OCI-LY3 (cell line): ENCODE measurements at regions not wholly inside any gene's neighbourhood (a gene's known extent, or its start where the extent isn't known, plus 50 kb on each side); places are given as distances from the start of the nearest gene placed in this dataset.

Experiments used
- EZH2phosphoT487 ChIP-seq: fragments of 200-600 bp; shearing (Covaris generic); IDR thresholded peaks from 2 replicates; pipeline ENCODE4 v1.6.1; 2018; ENCODE audit warnings: antibody characterized with exemption, mixed run types, low read depth
- TF ChIP-seq, protein P1 (sequence below): fragments of 200-600, 300-600 bp; sonication (generic); IDR thresholded peaks from 2 replicates; pipeline ENCODE4 v1.5.1; 2014; ENCODE audit warnings: antibody characterized with exemption, low read length, low read depth

DNA sequence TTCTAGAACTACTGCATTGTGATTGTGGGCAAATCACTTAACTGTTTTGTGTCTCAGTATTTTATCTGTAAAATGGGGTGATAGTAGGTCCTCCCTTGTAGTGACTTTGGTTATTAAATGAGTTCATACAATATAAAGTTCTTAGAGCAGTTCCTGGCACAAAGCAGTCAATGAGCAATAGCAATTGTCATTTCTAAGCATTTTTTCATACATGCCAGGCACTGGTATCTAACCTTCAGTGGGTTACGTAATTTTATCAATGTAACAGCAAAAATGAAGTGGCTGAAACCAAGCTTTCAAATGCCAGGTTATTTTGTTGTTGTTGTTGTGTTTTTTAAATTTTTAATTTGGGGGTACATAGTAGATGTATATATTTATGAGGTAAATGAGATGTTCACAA is 401.9 kb downstream of the MEIS1 start:
- TF ChIP-seq, protein P1, sequence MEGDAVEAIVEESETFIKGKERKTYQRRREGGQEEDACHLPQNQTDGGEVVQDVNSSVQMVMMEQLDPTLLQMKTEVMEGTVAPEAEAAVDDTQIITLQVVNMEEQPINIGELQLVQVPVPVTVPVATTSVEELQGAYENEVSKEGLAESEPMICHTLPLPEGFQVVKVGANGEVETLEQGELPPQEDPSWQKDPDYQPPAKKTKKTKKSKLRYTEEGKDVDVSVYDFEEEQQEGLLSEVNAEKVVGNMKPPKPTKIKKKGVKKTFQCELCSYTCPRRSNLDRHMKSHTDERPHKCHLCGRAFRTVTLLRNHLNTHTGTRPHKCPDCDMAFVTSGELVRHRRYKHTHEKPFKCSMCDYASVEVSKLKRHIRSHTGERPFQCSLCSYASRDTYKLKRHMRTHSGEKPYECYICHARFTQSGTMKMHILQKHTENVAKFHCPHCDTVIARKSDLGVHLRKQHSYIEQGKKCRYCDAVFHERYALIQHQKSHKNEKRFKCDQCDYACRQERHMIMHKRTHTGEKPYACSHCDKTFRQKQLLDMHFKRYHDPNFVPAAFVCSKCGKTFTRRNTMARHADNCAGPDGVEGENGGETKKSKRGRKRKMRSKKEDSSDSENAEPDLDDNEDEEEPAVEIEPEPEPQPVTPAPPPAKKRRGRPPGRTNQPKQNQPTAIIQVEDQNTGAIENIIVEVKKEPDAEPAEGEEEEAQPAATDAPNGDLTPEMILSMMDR: no peak
- no peak for TF ChIP-seq EZH2phosphoT487
